GM21619 (cell line): ENCODE measurements at regions not wholly inside any gene's neighbourhood (a gene's known extent, or its start where the extent isn't known, plus 50 kb on each side); places are given as distances from the start of the nearest gene placed in this dataset.
"Not testable (repeated sequence)": the region's sequence is repeated elsewhere in the genome, so short reads cannot be mapped to it uniquely, and the experiment has no call there.

Experiments used
- ATAC-seq: cut with Tn5 transposase; IDR thresholded peaks from one replicate; pipeline ENCODE4 v1.9.1; 2021; ENCODE audit not compliant: unreplicated experiment

DNA sequence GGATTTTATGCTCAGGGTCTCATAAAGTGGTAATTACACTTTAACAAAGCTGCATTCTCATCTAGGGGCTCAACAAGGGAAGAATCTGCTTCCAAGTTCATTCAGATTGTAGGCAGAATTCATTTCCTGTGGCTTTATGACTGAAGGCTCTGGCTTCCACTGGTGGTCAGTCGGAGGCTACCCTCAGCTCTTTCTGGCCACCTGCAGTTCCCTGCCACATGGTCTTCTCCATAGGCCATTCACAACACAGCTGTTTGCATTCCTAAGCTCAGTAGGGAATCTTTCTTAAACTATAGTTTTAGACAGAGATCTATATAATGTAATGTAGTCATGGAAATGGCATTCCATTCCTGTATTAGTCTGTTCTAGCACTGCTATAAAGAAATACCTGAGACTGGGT lies 973.0 kb upstream of the SLIT2 start:
- ATAC-seq: no peak

DNA sequence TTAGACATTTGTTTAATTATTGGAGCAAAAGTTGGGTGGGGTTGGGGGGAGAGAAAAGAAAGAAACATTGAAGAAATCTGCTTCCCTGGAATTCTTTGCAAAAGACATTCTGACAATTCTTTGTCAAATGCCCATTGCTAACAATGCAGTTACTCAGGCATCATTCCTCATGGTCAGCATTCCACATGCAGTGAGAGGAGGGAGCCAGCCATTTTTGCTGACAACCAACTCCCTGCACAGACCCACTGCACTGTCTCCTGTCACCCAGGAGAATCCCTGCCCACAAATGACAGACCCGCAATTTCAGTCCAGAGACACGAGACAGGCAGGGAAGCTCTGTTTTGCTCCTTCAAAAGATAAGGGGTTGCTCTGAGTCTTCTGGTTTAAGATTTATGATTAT lies 985.1 kb upstream of the SLIT2 start:
- no peak for ATAC-seq

DNA sequence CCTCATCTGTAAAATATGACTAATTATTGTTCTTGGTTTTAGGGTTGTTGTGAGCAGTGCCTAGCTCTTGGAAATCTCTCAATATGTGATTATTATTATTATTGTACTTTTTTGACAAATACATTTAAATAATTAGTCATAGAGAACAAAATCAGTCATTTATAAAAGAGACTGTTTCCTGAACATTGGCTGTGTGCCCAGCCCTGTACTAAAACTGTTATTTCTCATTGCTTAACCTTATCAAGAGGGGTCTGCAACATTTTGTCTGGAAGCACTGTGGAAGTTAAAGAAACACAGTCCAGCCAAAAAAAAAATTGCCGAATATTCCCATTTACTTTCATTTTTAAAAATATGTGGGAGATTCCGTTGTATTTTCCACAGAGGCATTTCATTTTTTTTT lies 989.2 kb upstream of the SLIT2 start:
- no peak for ATAC-seq

DNA sequence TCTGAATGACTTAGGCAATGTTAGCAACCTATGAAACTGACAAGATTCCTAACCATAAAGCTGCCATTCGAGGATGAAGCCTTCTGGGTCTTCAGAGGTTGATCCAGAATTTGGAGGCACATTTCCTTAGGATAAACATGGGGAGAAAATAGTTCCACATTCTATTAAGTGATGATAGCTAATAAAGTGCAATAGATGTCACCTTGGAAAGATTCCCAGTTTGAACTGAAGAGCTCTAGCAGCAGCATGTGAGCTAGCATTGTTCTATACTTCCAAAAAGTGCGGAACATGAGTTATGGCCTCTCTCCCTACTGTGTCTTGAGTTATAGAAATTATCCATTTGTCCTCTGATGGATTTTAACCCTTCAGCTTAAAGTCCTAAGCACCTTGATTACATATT lies 991.4 kb upstream of the SLIT2 start:
- no peak for ATAC-seq

DNA sequence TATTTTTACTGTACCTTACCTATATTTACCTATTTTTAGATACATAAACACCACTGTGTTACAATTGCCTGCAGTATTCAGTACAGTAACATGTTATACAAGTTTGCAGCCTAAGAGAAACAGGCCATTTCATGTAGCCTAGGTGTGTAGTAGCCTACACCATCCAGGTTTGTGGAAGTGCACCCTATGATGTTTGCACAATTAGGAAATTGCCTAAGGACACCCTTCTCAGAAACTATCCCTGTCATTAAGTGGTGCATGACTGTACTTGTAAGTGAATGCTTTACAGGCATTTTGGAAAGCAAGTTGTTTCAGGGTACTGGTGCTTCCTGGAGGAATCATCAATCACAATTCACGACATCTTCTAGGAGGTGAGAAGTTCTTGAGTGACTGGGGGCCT lies 991.8 kb upstream of the SLIT2 start:
- ATAC-seq: no peak

DNA sequence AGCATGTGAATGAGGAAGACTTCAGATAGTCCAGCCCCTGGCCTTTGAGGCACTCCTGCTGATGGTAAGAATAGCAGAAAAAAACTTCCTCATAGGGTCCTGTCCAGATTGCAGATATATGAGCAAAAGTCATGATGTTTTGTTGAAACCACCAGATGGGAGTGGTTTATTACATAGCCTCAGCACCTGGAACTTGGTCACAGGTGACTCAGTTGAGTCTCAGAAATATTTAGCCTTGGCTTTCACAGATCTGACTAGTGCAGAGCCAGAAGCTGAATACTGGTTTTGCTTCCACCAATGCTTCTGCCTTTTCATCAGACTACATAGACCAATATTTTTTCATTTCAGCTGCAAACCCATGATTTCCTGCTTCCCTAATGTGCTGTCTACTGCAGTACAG lies 994.9 kb upstream of the SLIT2 start:
- ATAC-seq: no peak

DNA sequence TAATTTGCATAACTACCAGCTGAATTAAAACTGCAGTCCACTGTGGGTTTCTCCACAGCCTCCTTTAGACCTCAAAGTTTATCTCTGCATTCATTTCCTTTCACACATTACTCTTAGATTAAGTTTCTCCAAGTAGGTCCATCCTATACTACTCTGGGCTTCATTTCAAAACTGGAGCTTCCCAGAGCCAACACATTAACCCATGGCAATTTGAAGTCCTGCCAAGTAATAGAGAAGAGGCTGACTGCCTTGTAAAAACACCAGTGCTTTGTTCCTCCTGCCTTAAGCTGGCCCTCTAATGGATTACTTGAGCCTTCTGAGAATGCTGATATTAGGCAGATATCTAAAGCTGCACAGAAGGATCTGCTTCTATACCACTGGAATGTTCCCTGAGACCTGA lies 997.2 kb upstream of the SLIT2 start:
- ATAC-seq: no peak

DNA sequence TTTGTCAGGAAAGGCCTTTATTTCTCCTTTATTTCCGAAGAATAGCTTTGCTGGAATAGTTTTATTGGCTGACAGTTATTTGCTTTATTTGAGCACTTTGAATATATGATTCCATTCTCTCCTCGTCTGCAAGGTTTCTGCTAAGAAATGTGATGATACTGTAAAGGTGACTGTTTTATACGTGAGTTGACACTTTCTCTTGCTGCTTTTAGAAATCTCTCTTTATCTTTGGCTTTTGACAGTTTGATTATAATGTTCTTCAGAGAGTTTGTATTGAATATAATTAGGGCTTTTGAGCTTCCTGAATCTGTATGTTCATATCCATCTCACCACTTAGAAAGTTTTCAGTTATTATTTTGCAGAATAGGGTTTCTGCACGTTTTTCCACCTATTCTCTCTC lies 1003.7 kb upstream of the SLIT2 start:
- ATAC-seq: no peak

DNA sequence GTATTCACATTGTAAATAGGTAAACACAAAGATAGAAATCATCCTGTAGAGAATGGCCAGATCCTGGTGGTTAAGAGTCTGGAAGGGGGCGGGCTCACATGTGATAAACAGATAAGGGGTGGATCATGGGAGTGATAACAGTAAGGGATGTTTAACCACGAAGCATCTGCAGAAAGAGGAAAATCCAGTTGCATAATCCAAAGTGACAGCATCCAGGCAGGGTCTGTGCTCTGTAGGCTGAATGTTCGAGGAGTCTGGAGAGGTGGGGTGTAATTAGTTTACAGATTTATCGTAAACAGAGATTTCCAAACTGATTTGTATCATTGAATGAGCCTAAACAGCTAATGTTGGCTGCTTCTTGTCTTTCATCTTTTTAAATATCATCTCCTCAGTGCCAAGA lies 1009.8 kb upstream of the SLIT2 start:
- ATAC-seq: no peak

DNA sequence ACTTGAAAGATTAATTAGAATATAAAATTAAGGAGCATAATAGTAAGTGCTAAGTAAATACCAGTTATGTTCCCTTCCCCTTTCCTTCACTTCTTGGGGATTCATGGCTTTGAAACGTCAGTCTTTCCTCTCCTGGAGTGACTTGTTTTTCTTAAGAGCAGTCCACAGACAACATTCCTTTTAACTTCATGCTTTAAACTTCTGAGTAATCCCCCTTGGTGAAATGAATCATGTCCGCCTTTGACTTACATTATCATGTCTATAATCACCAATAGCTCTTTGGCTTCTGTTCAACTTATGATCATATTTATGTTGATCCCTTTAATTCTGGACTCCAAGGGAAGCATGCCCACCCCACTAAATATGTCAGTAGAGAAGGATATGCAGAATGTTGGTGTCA lies 1012.1 kb upstream of the SLIT2 start:
- ATAC-seq: no peak

DNA sequence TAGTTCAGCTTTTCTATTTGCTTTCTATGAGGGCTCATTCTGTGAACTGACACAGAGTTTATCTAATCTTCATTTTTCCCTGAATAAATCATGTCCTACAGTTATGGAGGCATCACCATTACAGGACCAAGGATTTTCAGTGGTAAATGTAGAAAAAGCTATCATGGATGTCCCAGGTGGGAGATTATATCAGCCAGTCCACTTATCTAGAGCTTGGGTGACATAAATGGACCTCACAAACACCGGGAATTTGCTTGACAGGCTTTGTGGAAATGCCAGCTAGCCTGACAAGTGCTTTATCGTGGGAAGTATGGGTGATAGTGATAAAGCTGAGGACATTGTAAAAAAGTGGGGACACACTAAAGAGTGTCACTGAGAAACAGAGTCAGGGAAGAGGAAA lies 1015.2 kb upstream of the SLIT2 start:
- ATAC-seq: no peak

DNA sequence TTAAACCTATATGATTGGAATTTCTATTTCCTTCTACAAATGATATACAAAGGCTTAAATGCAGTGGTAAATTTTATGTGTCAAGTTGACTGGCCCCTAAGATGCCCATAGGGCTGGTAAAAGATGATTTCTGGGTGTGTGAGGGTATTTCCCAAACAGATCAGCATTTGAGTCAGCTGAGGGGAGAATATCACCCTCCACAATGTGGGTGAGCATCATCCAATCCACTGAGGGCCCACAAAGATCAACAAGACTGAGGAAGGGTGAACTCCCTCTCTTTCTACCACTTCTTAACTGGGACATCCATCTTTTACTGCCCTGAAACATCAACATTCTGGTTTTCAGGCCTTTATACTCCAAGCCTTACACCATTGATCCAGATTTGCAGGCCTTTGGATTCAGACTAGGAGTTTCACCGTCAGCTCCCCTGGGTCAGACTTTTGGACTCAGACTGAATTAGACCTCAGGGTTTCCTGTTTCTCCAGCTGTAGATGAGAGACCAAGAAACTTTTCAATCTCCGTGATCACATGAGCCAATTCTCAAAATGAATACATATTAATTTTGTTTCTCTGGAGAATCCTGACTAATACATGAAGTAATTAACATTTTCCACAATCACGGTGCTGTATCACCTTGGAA lies 1020.7 kb upstream of the SLIT2 start:
- no peak for ATAC-seq

DNA sequence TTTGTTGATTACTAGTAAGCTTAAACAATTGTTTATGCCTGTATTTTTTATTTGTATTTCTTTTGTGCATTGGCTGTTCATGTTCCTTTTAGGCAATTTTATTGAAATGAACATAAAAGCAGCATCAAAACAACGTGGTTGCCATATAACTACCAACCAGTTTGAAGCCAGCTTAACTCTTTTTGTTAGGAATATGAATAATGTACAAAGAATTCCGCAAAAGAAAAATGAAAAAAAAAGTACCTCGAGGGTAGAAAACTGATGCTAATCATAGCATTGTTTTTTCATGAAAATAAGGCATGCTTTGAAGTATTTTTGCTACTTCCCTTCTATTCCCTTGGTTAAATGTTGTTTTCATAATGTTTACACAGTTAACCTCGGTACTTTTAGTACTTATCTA lies 1024.0 kb upstream of the SLIT2 start:
- ATAC-seq: no peak

DNA sequence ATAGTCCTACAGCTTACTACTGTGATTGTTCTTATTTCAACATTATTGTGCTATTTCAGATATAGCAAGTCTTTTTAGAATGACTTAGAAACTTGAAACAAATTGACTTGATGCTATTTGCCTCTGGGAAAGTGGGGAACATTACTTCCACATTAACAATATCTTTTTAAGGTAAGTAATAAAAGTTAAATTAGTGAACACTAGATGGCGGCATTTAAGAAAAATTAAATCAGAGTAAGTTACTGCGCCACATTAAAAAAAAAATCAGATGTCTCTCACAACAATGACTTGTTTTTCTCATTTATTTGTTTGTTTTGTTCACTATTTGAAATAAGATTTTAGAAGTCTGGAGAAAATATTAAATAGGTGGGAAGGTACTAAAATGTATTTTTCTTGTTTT lies 1026.9 kb upstream of the SLIT2 start:
- ATAC-seq: no peak

DNA sequence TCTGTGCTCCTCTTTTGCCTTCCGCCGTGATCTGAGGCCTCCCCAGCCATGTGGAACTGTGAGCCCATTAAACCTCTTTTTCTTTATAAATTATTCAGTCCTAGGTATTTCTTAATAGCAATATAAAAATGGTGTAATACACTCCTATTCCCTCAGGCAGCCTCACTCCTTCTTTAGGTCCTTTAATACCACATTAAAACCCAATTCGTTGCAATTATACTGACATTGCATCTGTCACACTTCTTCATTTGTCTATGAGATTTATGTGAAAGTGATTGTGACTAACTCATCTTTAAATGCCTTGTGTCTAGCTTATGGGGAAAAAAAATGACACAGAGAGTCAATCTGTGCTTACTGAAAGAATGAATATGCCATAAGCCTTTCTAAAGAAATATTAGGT lies 1035.2 kb upstream of the SLIT2 start:
- no peak for ATAC-seq

DNA sequence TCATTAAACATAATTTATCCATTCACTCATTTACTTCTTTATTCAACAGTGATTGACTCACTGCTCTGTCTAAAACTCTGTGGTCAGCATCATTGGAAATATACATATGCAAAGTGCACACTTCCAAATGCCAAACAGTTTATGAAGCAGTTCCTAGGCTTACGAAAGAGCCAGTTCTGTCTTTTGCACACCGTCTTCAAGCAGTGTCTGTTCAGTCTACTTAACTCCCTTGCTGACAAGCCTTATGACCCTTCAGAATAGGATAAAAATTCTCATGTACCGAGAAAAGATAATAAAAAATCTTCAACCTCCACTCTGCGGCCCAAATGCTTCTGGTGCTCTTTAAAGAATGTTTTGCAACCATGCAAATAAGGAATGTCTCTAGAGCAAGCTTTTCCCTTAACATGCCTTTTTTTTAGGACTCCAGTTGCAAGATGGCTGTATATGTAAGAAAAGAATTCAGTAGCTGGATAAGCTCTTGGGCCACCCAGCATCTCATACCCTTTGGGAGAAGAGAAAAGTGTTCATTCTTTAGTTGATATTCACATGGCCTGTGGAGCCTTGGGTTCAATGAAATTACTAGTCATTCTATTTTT lies 1037.0 kb upstream of the SLIT2 start:
- no peak for ATAC-seq

DNA sequence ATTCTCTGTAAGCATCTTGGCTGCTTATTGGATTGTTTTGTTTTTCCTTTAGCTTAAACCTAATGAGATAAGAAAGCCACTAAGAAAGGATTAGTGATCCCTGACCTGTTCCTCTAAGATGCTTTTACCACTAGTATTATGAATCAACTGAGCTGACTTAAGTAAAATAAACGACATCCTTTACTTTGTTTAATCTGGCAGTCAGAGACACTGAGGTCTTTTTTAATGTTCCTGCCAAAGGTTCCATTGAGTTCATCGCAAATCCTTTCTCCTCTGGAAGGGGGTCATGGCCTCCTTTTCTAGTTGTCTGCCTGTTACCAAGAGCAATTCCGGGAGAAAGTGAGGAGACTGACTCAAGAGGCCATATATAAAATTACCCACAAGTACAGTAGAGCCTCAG lies 1038.3 kb upstream of the SLIT2 start:
- no peak for ATAC-seq

DNA sequence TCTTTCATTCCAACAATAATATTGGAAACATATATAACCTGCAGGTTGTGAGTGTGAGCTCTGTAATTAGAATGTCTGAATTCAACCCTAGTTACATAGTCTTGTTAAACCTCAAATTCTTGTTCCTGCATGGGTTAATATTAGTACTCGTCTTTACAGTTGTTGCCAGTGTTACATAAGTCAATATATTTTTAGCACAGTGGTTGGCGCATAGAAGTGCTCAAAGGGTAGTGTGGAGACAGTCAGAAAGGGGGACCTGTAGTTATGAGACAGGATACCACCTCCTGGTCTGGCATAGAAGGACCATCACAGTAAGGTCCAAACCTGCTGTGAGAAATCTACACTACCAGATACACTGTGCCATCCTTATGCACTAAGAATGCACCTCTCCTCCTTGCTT lies 1045.9 kb upstream of the SLIT2 start:
- no peak for ATAC-seq

DNA sequence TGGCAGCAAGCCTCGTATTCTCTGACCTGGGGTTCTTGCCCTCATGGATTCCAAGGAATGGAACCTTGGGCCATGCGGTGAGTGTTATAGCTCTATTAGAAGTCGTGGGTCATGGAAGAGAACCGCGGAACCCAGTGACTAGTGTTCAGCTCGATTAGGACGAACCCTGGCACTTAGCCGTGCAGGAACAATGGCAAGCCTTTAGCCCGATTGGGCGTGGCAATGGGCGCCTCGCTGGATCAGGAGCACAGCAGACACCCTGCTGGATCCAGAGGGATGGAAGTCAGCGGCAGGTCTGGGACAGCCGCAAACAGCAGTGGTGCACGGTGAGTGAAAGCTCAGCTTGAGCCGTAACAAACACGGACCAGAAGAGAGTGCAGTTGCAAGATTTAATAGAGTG lies 1053.9 kb upstream of the SLIT2 start:
- not testable (repeated sequence) for ATAC-seq

DNA sequence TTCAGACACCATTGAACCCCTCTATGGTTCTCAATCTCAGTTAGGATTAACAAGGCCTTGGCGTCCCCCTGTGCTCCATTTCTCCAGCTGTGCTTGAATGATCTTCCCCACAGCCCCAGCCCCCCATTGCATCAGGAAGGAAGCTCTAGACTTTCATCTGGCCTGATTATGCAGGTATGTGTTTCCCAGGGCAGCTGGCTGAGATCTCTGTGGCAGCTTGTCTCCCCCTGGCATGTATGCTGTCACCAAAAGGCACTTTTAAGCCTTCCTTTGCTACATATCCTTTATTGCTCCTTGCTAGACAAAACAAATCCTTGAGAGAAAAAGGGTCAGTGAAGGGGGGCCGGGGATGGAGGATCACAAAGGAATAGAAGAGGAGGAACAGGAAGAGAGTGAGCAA lies 1056.0 kb upstream of the SLIT2 start:
- no peak for ATAC-seq

DNA sequence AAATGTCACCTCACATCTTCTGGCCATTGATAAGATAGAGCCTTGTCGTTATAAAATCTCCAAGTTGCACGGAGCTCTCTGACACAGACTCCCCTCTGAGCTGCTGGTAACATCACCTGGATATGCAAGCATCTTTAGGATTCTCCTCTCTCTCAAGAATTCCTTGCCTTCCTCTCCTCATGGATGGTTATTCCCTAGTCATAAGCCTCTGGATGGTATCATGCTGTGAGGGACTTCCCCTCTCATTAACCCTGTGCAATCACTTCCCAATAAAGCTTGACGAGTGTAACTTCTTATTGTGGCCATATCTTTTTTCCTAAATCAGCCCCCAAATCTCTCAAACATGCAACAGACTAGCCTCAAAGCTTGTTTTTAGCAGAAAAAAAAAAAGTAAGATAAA lies 1057.0 kb upstream of the SLIT2 start:
- no peak for ATAC-seq

DNA sequence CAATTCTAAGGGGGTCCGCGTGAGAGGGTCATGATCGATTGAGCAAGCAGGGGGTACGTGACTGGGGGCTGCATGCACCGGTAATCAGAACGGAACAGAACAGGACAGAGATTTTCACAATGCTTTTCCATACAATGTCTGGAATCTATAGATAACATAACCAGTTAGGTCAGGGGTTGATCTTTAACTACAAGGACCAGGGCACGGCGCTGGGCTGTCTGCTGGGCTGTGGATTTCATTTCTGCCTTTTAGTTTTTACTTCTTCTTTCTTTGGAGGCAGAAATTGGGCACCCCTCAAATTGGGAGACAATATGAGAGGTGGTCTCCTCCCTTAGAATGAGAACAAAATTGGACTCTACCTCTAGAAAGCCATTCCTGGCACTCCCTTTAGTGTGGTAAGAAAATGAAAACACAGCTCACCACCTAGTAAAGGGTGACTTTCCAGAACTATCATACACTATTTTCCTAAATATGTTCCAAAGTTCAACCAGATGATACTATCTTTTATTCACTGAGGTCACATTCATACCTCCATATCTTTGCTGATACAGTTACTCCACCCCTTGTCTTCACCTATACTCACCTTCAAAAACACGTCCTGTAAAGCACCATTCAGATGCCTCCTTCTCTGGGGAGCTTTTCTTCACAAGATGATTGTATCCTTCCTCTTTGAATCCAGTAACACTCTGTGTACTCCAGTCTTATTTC lies 1058.3 kb upstream of the SLIT2 start:
- no peak for ATAC-seq
